ENCODE measurements at regions not wholly inside any gene's neighbourhood (a gene's known extent, or its start where the extent isn't known, plus 50 kb on each side); places are given as distances from the start of the nearest gene placed in this dataset.

GRCh38 chr3:36295296-36295695 is 85.0 kb upstream of the STAC start:
- no peak overlapping the region for H3K4me3 ChIP-seq (replicated peaks in 1 of 3)
- no peaks in the 10 kb centered on the region for H3K4me1 ChIP-seq
- no peak for DNase-seq
- H3K27ac ChIP-seq, result no peak overlapping the region
- no peaks in the 10 kb centered on the region for H3K9me3 ChIP-seq
- H3K27me3 ChIP-seq, result no peaks in the 10 kb centered on the region
- H3K36me3 ChIP-seq, result no peaks in the 10 kb centered on the region
- no peak for TF ChIP-seq POLR2A (IDR thresholded peaks at IDR 0.05)
- no peak for TF ChIP-seq CTCF (IDR thresholded peaks at IDR 0.05)
- intact Hi-C loops (cut with DNase I), result no loop called here

- H3K4me1 ChIP-seq, result no peaks in the 10 kb centered on the region
- H3K4me3 ChIP-seq (replicated peaks in 1 of 3), result no peak overlapping the region
- H3K27me3 ChIP-seq, result no peaks in the 10 kb centered on the region
- H3K9me3 ChIP-seq, result no peaks in the 10 kb centered on the region
- H3K36me3 ChIP-seq, result no peaks in the 10 kb centered on the region
- no peak overlapping the region for H3K27ac ChIP-seq
- TF ChIP-seq POLR2A (IDR thresholded peaks at IDR 0.05) (no peak), CTCF (IDR thresholded peaks at IDR 0.05) (no peak)
- intact Hi-C loops (cut with DNase I), result no loop called here
- DNase-seq, result no peak
- WGBS, 2 donors, result 67 to 83% methylated on average over 3 of the region's 3 CpGs
These were observed 83.1 kb upstream of the STAC start for GRCh38 chr3:36297195-36297594.

- H3K4me3 ChIP-seq (replicated peaks in 1 of 3), result no peak overlapping the region
- DNase-seq, result no peak
- TF ChIP-seq POLR2A (IDR thresholded peaks at IDR 0.05) (no peak), CTCF (IDR thresholded peaks at IDR 0.05) (no peak)
- intact Hi-C loops (cut with DNase I), result no loop called here
- H3K9me3 ChIP-seq, result no peaks in the 10 kb centered on the region
- H3K27me3 ChIP-seq, result no peaks in the 10 kb centered on the region
- 77 to 92% methylated on average over 1 of the region's 1 CpG for WGBS, 2 donors
- H3K36me3 ChIP-seq, result no peaks in the 10 kb centered on the region
- no peaks in the 10 kb centered on the region for H3K4me1 ChIP-seq
- H3K27ac ChIP-seq, result no peak overlapping the region
These were observed 82.1 kb upstream of the STAC start for GRCh38 chr3:36298188-36298587.

GRCh38 chr3:36302158-36302509 is 78.2 kb upstream of the STAC start:
- no peaks in the 10 kb centered on the region for H3K27me3 ChIP-seq

GRCh38 chr3:36302626-36303025 is 77.7 kb upstream of the STAC start:
- intact Hi-C loops (cut with DNase I), result no loop called here

More at GRCh38 chr3:36302158-36302509, 78.2 kb upstream of the STAC start:
- TF ChIP-seq POLR2A (IDR thresholded peaks at IDR 0.05) (no peak), CTCF (IDR thresholded peaks at IDR 0.05) (no peak)
- H3K4me3 ChIP-seq (replicated peaks in 1 of 3), result no peak overlapping the region
- intact Hi-C loops (cut with DNase I), result no loop called here
- H3K9me3 ChIP-seq, result no peaks in the 10 kb centered on the region
- DNase-seq, result no peak
- no peaks in the 10 kb centered on the region for H3K4me1 ChIP-seq
- 56 to 77% methylated on average over 1 of the region's 1 CpG for WGBS, 2 donors
- H3K36me3 ChIP-seq, result no peaks in the 10 kb centered on the region
- H3K27ac ChIP-seq, result no peak overlapping the region

More at GRCh38 chr3:36302626-36303025, 77.7 kb upstream of the STAC start:
- Histone ChIP-seq H3K27me3 (no peaks in the 10 kb centered on the region), H3K27ac (no peak overlapping the region), H3K4me1 (no peaks in the 10 kb centered on the region), H3K9me3 (no peaks in the 10 kb centered on the region), H3K4me3 (replicated peaks in 1 of 3) (no peak overlapping the region), H3K36me3 (no peaks in the 10 kb centered on the region)
- WGBS, 2 donors, result 63 to 100% methylated on average over 1 of the region's 1 CpG
- DNase-seq, result no peak
- TF ChIP-seq CTCF (IDR thresholded peaks at IDR 0.05) (no peak), POLR2A (IDR thresholded peaks at IDR 0.05) (no peak)
